Activated CD4-positive, alpha-beta memory T cell treated with anti-CD3 and anti-CD28 coated beads for 36 hours (primary cell): ENCODE measurements at regions not wholly inside any gene's neighbourhood (a gene's known extent, or its start where the extent isn't known, plus 50 kb on each side); places are given as distances from the start of the nearest gene placed in this dataset.
"Not testable (repeated sequence)": the region's sequence is repeated elsewhere in the genome, so short reads cannot be mapped to it uniquely, and the experiment has no call there.

Source experiments
- CTCF ChIA-PET: fragments of 350-600 bp; sonication (Branson Sonifier 250); formaldehyde crosslinking; loops from one replicate; lab custom pipeline; 2021; ENCODE audit warnings: antibody characterized with exemption, inconsistent platforms; lab: Charles Lee
- POLR2A ChIA-PET: fragments of 350-600 bp; sonication (Branson Sonifier 250); formaldehyde crosslinking; loops from one replicate; lab custom pipeline; 2021; ENCODE audit warnings: antibody characterized with exemption; lab: Charles Lee
- DNase-seq: peaks from one replicate; pipeline ENCODE4 v3.0.0-alpha.2; 2020
- H3K27ac Mint-ChIP-seq: one replicate; pipeline ENCODE4 v1.8.0; 2021; ENCODE audit warnings: mixed read lengths
- H3K27me3 Mint-ChIP-seq: one replicate; pipeline ENCODE4 v1.8.0; 2021; ENCODE audit warnings: mixed read lengths
- H3K36me3 Mint-ChIP-seq: one replicate; pipeline ENCODE4 v1.8.0; 2021; ENCODE audit warnings: mixed read lengths
- H3K4me1 Mint-ChIP-seq: one replicate; pipeline ENCODE4 v1.8.0; 2021; ENCODE audit warnings: low read depth, mixed read lengths
- H3K4me3 Mint-ChIP-seq: one replicate; pipeline ENCODE4 v1.8.0; 2021; ENCODE audit warnings: mild to moderate bottlenecking, mixed read lengths
- H3K9me3 Mint-ChIP-seq: one replicate; pipeline ENCODE4 v1.8.0; 2021; ENCODE audit warnings: mixed read lengths
- intact Hi-C: fragments of 100-400 bp; cut with micrococcal nuclease; formaldehyde crosslinking; loops from one replicate; pipeline ENCODE4 v1.15.1; 2023

- Mint-ChIP-seq H3K36me3 (no peaks in the 10 kb centered on the region), H3K27ac (no peak overlapping the region), H3K4me3 (no peak overlapping the region), H3K9me3 (no peaks in the 10 kb centered on the region), H3K27me3 (no peaks in the 10 kb centered on the region), H3K4me1 (no peaks in the 10 kb centered on the region)
- no peak for DNase-seq
- CTCF ChIA-PET = interaction anchor here (2.0 kb wide), 1 partner anchor 15 kb away, joined by 7 read pairs; no protein-coding TSS in a partner anchor
- POLR2A ChIA-PET = no interaction called here
- intact Hi-C loops = no loop called here
These were observed 105.7 kb upstream of the TMEM45B start for GRCh38 chr11:129709801-129710398.

GRCh38 chr11:129710423-129710822, 105.2 kb upstream of the TMEM45B start:
- H3K4me3 Mint-ChIP-seq = no peak overlapping the region
- intact Hi-C loops = no loop called here
- no peaks in the 10 kb centered on the region for H3K4me1 Mint-ChIP-seq
- CTCF ChIA-PET = interaction anchor here (2.0 kb wide), 1 partner anchor 16 kb away, joined by 7 read pairs; no protein-coding TSS in a partner anchor
- H3K27me3 Mint-ChIP-seq = no peaks in the 10 kb centered on the region
- no peak for DNase-seq
- POLR2A ChIA-PET = no interaction called here
- H3K27ac Mint-ChIP-seq = no peak overlapping the region
- no peaks in the 10 kb centered on the region for H3K9me3 Mint-ChIP-seq
- no peaks in the 10 kb centered on the region for H3K36me3 Mint-ChIP-seq

- intact Hi-C loops = no loop called here
These were observed 103.9 kb upstream of the TMEM45B start for GRCh38 chr11:129711760-129712159.

DNA sequence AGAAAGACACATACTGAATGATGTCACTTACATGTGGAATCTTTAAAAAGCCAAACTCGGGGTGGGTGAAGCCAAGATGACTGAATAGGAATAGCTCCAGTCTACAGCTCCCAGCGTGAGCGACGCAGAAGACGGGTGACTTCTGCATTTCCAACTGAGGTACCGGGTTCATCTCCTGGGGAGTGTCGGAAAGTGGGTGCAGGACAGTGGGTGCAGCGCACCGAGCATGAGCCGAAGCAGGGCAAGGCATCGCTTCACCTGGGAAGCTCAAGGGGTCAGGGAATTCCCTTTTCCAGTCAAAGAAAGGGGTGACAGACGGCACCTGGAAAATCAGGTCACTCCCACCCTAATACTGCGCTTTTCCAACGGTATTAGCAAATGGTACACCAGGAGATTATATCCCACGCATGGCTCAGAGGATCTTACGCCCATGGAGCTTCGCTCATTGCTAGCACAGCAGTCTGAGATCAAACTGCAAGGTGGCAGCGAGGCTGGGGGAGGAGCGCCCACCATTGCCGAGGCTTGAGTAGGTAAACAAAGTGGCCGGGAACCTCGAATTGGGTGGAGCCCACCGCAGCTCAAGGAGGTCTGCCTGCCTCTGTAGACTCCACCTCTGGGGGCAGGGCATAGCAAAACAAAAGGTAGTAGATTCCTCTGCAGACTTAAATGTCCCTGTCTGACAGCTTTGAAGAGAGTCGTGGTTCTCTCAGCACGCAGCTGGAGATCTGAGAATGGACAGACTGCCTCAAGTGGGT, 103.0 kb upstream of the TMEM45B start:
- H3K4me3 Mint-ChIP-seq, POLR2A ChIA-PET, H3K9me3 Mint-ChIP-seq, CTCF ChIA-PET, H3K36me3 Mint-ChIP-seq, intact Hi-C loops, H3K4me1 Mint-ChIP-seq, H3K27ac Mint-ChIP-seq, H3K27me3 Mint-ChIP-seq, DNase-seq: not testable (repeated sequence)

More at GRCh38 chr11:129711760-129712159, 103.9 kb upstream of the TMEM45B start:
- H3K4me3 Mint-ChIP-seq = no peak overlapping the region
- no peaks in the 10 kb centered on the region for H3K4me1 Mint-ChIP-seq
- no peak overlapping the region for H3K27ac Mint-ChIP-seq
- H3K27me3 Mint-ChIP-seq = no peaks in the 10 kb centered on the region
- no peak for DNase-seq
- POLR2A ChIA-PET = no interaction called here
- peaks cover 3% of the 10 kb centered on the region for H3K36me3 Mint-ChIP-seq
- CTCF ChIA-PET = no interaction called here
- H3K9me3 Mint-ChIP-seq = no peaks in the 10 kb centered on the region

DNA sequence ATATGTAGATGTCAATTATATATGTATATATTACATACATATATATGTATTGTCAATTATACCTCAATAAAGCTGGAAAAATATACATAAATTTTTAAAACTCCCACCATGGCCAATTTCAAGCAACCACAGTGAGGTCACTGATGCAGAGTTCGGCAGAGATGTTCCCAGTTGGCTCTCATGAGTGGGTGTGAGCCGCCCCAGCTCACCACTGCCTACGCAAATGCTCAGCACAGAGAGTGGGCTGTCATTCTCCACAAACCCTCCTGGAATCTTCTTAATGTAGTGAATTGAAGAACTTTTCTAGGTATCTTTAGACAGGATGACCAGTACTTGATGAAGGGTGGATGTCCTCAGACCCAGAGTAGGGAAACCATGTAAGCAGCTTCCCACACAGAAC, 96.6 kb upstream of the TMEM45B start:
- peaks cover 3% of the 10 kb centered on the region for H3K36me3 Mint-ChIP-seq

GRCh38 chr11:129720156-129720555, 95.5 kb upstream of the TMEM45B start:
- DNase-seq = no peak
- intact Hi-C loops = no loop called here
- Mint-ChIP-seq H3K36me3 (peaks cover 3% of the 10 kb centered on the region), H3K4me3 (no peak overlapping the region), H3K27ac (no peak overlapping the region), H3K9me3 (no peaks in the 10 kb centered on the region), H3K27me3 (no peaks in the 10 kb centered on the region), H3K4me1 (peaks cover 11% of the 10 kb centered on the region)
- ChIA-PET CTCF (interaction anchor here (1.2 to 1.5 kb wide), 2 partner anchors 24 to 30 kb away, joined by 3 to 5 read pairs; no protein-coding TSS in a partner anchor), POLR2A (no interaction called here)

More for the DNA sequence above, 96.6 kb upstream of the TMEM45B start:
- Mint-ChIP-seq H3K4me3 (no peak overlapping the region), H3K27me3 (no peaks in the 10 kb centered on the region), H3K27ac (no peak overlapping the region), H3K4me1 (peaks cover 11% of the 10 kb centered on the region), H3K9me3 (no peaks in the 10 kb centered on the region)
- no peak for DNase-seq
- intact Hi-C loops = no loop called here
- CTCF ChIA-PET = interaction anchor here (1.3 to 1.5 kb wide), 2 partner anchors 23 to 27 kb away, joined by 3 to 5 read pairs; no protein-coding TSS in a partner anchor
- POLR2A ChIA-PET = no interaction called here

DNA sequence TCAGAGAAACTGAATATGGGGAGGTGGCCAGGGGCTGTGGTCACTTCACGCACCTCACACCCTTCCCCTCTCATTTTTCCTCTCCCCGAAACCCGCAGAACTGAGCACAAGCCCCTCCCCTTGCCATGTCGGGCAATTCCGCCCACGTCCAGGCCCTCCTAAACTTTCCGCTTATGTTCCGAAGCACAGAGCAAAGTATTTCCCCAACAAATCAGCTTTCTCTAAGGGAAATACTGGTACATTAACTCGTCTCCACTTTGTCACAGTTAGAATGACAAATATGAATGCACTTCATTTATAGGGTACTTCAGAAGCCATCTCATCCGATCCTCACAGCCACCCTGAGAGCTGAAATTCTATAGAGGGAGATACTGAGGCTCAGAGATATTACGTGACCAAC, 94.7 kb upstream of the TMEM45B start:
- no peak overlapping the region for H3K4me3 Mint-ChIP-seq
- DNase-seq = no peak
- H3K36me3 Mint-ChIP-seq = peaks cover 3% of the 10 kb centered on the region
- ChIA-PET POLR2A (no interaction called here), CTCF (no interaction called here)
- no peaks in the 10 kb centered on the region for H3K9me3 Mint-ChIP-seq
- no peak overlapping the region for H3K27ac Mint-ChIP-seq
- no peaks in the 10 kb centered on the region for H3K27me3 Mint-ChIP-seq
- intact Hi-C loops = no loop called here
- peaks cover 11% of the 10 kb centered on the region for H3K4me1 Mint-ChIP-seq

DNA sequence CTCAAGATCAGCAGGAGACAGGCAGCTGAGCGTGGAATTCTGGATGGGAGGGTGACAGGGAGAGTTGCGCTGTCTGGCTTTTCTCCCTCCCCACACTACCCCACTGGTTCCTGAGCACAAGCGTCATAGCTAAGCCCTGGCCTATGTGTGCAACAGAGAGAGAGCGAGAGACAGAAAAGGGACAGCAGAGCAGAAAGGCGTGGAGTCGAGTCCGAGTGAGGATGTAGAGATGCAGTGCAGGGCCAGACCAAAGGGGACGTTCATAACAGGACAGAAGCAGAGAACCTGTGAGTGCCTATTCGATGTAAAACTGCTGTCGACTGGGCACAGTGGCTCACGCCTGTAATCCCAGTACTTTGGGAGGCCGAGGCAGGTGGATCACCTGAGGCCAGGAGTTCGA, 94.0 kb upstream of the TMEM45B start:
- intact Hi-C loops = no loop called here
- Mint-ChIP-seq H3K4me1 (peaks cover 11% of the 10 kb centered on the region), H3K9me3 (no peaks in the 10 kb centered on the region), H3K27ac (no peak overlapping the region), H3K4me3 (no peak overlapping the region), H3K36me3 (no peaks in the 10 kb centered on the region), H3K27me3 (no peaks in the 10 kb centered on the region)
- DNase-seq = no peak
- ChIA-PET CTCF (no interaction called here), POLR2A (no interaction called here)

DNA sequence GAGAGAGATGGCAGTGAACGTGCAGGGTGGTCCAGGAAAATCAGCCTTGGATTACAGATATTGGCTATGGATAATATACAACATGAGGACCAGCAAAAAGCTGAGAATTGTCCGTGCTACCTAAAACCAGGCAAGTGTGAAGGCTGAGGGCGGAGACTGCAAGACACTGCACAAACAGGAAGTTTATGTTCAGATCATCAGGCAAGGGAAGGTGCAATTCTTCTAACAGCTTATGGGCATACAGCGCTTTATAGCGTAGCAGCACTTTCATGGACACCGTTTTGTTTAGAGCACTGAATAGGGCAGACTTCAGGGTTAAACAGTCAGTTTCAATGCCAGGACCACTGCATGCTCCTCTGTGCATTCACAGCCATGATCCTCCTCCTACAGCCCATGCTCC, 93.1 kb upstream of the TMEM45B start:
- CTCF ChIA-PET = no interaction called here
- Mint-ChIP-seq H3K4me1 (peaks cover 11% of the 10 kb centered on the region), H3K27me3 (no peaks in the 10 kb centered on the region), H3K36me3 (no peaks in the 10 kb centered on the region), H3K27ac (no peak overlapping the region), H3K4me3 (no peak overlapping the region), H3K9me3 (no peaks in the 10 kb centered on the region)
- POLR2A ChIA-PET = no interaction called here
- intact Hi-C loops = no loop called here
- no peak for DNase-seq

DNA sequence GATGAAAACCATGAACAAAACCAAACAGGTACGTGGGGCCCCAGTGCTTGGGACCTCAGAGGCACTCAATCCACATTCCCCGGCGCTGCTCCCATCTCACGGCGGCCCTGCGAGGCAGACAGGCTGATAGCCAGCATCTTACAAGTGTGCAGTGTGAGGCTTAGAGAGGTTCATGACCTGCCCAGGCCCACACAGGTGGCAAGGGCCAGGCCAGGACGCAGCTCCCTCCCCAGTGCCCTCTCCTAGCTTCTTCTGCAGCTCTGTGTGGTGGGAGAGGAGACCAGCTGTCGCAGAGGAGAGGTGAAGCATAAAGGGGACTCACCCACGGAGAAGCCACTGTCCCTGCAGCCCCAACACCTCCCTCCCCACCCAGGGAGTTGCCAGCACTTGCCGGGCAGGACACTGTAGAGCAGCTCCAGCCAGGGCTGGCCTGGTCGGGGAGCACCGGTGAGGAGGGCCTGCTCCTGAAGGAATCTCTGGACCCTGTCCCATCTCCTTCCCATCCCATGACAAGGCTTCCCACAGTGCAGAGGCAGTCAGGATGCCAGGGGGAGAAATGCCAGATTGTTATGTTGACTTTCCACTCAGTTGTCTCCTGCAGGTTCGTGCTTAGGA, 92.4 kb upstream of the TMEM45B start:
- intact Hi-C loops = no loop called here
- Mint-ChIP-seq H3K36me3 (no peaks in the 10 kb centered on the region), H3K4me1 (peaks cover 11% of the 10 kb centered on the region), H3K9me3 (no peaks in the 10 kb centered on the region), H3K27ac (no peak overlapping the region), H3K27me3 (no peaks in the 10 kb centered on the region), H3K4me3 (no peak overlapping the region)
- ChIA-PET POLR2A (no interaction called here), CTCF (no interaction called here)
- no peak for DNase-seq

DNA sequence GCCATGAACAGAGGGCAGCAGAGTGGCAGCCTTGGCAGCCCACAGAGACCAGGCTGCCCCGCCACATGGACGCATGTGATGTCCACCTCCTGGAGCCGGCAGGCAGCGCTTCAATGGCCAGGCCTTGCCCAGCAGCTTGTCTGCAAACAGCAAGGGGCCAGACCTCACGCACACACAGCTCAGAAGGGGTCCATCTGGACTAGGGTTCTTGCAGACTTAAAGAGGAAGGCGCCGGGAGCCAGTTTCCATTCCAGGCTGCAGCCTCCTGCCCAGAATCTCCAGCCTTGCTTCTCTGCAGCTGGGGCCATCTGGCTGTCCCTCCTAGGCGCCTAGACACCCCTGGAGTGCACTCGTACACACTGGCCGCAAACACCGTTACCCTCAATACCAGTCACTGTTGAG, 91.9 kb upstream of the TMEM45B start:
- Mint-ChIP-seq H3K27ac (no peak overlapping the region), H3K27me3 (no peaks in the 10 kb centered on the region), H3K9me3 (no peaks in the 10 kb centered on the region), H3K4me3 (no peak overlapping the region), H3K4me1 (peaks cover 11% of the 10 kb centered on the region), H3K36me3 (no peaks in the 10 kb centered on the region)
- no peak for DNase-seq
- CTCF ChIA-PET = no interaction called here
- intact Hi-C loops = no loop called here
- POLR2A ChIA-PET = no interaction called here

DNA sequence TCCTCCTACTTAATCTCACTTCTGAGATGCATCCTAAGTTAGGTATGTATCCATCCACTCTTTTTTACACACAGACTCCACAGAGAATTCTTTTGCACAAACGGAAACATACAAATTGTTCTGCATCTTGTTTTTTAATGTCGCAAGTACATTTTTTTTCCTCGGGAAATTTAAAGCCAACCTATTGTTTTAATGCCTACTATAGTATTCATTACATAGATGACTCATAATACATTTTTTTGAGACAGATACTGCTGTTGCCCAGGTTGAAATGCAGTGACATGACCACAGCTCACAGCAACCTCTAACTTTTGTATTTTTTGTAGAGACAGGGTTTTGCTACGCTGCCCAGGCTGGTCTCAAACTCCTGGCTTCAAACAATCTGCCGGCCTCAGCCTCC, 90.8 kb upstream of the TMEM45B start:
- POLR2A ChIA-PET = no interaction called here
- H3K36me3 Mint-ChIP-seq = no peaks in the 10 kb centered on the region
- H3K9me3 Mint-ChIP-seq = no peaks in the 10 kb centered on the region
- H3K4me1 Mint-ChIP-seq = peaks cover 11% of the 10 kb centered on the region
- H3K27me3 Mint-ChIP-seq = no peaks in the 10 kb centered on the region
- CTCF ChIA-PET = no interaction called here
- intact Hi-C loops = no loop called here
- H3K4me3 Mint-ChIP-seq = no peak overlapping the region
- no peak overlapping the region for H3K27ac Mint-ChIP-seq
- no peak for DNase-seq
